ENCODE measurements at regions not wholly inside any gene's neighbourhood (a gene's known extent, or its start where the extent isn't known, plus 50 kb on each side); places are given as distances from the start of the nearest gene placed in this dataset.

DNA sequence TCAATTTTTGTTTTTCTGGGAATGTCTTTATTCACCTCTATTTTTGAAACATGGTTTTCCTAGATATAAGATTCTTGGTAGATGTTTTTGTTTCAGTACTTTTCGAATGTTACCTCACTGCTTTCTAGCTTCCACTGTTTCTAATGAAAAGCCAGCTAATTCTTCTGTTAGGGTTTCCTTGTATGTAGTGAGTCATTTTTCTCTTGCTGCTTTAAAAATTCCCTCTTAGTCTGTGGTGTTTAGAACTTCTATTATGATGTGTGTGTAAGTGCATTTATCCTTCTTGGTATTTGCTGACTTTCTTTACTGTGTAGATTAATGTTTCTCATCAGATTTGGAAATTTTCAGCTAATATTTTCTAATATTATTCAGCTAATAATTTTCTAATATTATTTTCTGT is 151.1 kb upstream of the OSTN start:
- Histone ChIP-seq H3K9me3 (ENCODE audit: control insufficient read depth, low read depth, low read length) (no peaks in the 10 kb centered on the region), H2BK120ac (ENCODE audit: low read depth, low read length, poor library complexity, severe bottlenecking) (no peak overlapping the region), H3K18ac (ENCODE audit: insufficient read length, low read depth, low read length) (no peak overlapping the region), H3K4me1 (ENCODE audit: insufficient read depth, low read length) (no peaks in the 10 kb centered on the region), H2AFZ (ENCODE audit: low read length) (no peak overlapping the region), H2AK5ac (ENCODE audit: insufficient read length, low read length) (no peak overlapping the region), H3K14ac (ENCODE audit: insufficient read depth, low read length) (no peak overlapping the region), H4K8ac (replicated peaks; ENCODE audit: insufficient read length, low read depth, low read length) (no peak overlapping the region), H3K4ac (ENCODE audit: low read depth, low read length) (no peak overlapping the region), H3K56ac (ENCODE audit: insufficient read length, low read depth, low read length) (no peak overlapping the region), H4K91ac (ENCODE audit: insufficient read length, low read depth, low read length) (no peak overlapping the region), H2BK12ac (ENCODE audit: insufficient read length, low read depth, low read length) (no peak overlapping the region), H2BK5ac (ENCODE audit: insufficient read length, low read length) (no peak overlapping the region), H4K5ac (ENCODE audit: insufficient read length, low read depth, low read length) (no peak overlapping the region), H3K4me2 (ENCODE audit: insufficient read depth, insufficient read length, low read length) (no peak overlapping the region), H3K23me2 (ENCODE audit: insufficient read length, low read depth, low read length, poor library complexity, severe bottlenecking) (no peaks in the 10 kb centered on the region), H3K23ac (ENCODE audit: insufficient read length, low read depth, low read length) (no peak overlapping the region), H3K27me3 (ENCODE audit: insufficient read depth, low read length) (no peaks in the 10 kb centered on the region), H2BK15ac (ENCODE audit: low read depth, low read length) (no peak overlapping the region), H3T11ph (ENCODE audit: low read length) (no peak overlapping the region), H3K9ac (ENCODE audit: extremely low read depth, insufficient read length, low read length) (no peak overlapping the region), H2BK20ac (ENCODE audit: low read depth, low read length, poor library complexity, severe bottlenecking) (no peak overlapping the region), H3K27ac (ENCODE audit: insufficient read length, low read depth, low read length) (no peak overlapping the region), H4K20me1 (ENCODE audit: control insufficient read depth, insufficient read depth, insufficient read length) (no peaks in the 10 kb centered on the region), H3K79me1 (ENCODE audit: insufficient read depth, low read depth, low read length, poor library complexity, severe bottlenecking) (no peaks in the 10 kb centered on the region), H3K79me2 (ENCODE audit: insufficient read depth, low read length) (no peaks in the 10 kb centered on the region)
- 0 out of 4 replicates have a peak, but pooled peaks cover 0 to 3% of the 10 kb centered on the region in 2 experiments for H3K4me1 Mint-ChIP-seq
- H3K4me3 Mint-ChIP-seq = no peak overlapping the region
- H3K27ac Mint-ChIP-seq = no peak overlapping the region
- 0 out of 7 replicates have a peak, but pooled peaks cover 0 to 3% (median 0%) of the 10 kb centered on the region in 3 experiments for H3K36me3 Mint-ChIP-seq (ENCODE audit: insufficient read depth in 1 of 3, low read depth in 3 of 3)
- H3K27me3 Mint-ChIP-seq (ENCODE audit: low read depth) = no peaks in the 10 kb centered on the region
- no CpG with 5 or more reads among the region's 1 CpG for WGBS (ENCODE audit: extremely low coverage, insufficient read length, low lambda C conversion rate)
- TF ChIP-seq, protein P1, sequence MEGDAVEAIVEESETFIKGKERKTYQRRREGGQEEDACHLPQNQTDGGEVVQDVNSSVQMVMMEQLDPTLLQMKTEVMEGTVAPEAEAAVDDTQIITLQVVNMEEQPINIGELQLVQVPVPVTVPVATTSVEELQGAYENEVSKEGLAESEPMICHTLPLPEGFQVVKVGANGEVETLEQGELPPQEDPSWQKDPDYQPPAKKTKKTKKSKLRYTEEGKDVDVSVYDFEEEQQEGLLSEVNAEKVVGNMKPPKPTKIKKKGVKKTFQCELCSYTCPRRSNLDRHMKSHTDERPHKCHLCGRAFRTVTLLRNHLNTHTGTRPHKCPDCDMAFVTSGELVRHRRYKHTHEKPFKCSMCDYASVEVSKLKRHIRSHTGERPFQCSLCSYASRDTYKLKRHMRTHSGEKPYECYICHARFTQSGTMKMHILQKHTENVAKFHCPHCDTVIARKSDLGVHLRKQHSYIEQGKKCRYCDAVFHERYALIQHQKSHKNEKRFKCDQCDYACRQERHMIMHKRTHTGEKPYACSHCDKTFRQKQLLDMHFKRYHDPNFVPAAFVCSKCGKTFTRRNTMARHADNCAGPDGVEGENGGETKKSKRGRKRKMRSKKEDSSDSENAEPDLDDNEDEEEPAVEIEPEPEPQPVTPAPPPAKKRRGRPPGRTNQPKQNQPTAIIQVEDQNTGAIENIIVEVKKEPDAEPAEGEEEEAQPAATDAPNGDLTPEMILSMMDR (conservative IDR thresholded peaks at IDR 0.05) = no peak
- peaks cover 2% of the 10 kb centered on the region in 2 experiments; a peak in 2 of 5 replicates for H3K9me3 Mint-ChIP-seq
- DNase-seq = no peak

Measured in H9 (cell line).